GM06990 (cell line): ENCODE measurements at regions not wholly inside any gene's neighbourhood (a gene's known extent, or its start where the extent isn't known, plus 50 kb on each side); places are given as distances from the start of the nearest gene placed in this dataset.

Experiments
- DNase-seq: peaks from one replicate; pipeline ENCODE4 v3.0.0-alpha.2; 2011; ENCODE audit not compliant: insufficient read length; ENCODE audit errors: extremely low read depth
- H3K27me3 ChIP-seq: replicated peaks from 2 replicates; pipeline ENCODE4 v1.6.0; 2011; ENCODE audit warnings: low read length; ENCODE audit not compliant: control insufficient read depth, insufficient read depth
- H3K36me3 ChIP-seq: 2 replicates; pipeline ENCODE4 v1.5.1; 2011; ENCODE audit warnings: low read length; ENCODE audit not compliant: control insufficient read depth, insufficient read depth
- H3K4me3 ChIP-seq: replicated peaks from 2 replicates; pipeline ENCODE4 v1.5.1; 2011; ENCODE audit warnings: low read depth, mild to moderate bottlenecking, control low read depth, low read length
- TF ChIP-seq, protein P1 (sequence below): IDR thresholded peaks from 2 replicates; pipeline ENCODE4 v1.5.1; 2011; ENCODE audit warnings: low read length, control low read depth, mild to moderate bottlenecking, inconsistent platforms; ENCODE audit not compliant: insufficient read depth, poor library complexity, severe bottlenecking

DNA sequence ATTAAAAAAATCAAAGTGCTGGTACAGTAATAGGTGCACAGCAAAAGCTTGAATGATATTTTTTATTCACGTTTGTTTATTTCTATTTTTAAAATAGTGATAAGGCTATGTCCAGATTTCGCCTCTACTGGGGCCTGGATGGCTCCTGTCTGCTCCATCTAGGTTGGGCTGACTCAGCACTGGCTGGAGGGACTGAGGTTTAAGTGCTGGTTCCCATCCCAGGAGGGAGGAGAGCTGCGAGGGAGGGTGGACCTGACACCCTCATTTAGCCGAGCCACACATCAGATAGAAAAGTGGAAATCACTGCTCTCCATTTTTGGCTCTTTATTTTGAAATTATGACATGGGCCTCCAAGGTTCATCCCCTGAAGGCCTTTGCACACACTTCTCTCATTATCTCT is 95.4 kb upstream of the AGBL1 start:
- no peaks in the 10 kb centered on the region; the same call in 1 of the 2 replicates for H3K27me3 ChIP-seq
- no peak overlapping the region for H3K4me3 ChIP-seq
- H3K36me3 ChIP-seq: no peaks in the 10 kb centered on the region
- no peak for DNase-seq
- TF ChIP-seq, protein P1, sequence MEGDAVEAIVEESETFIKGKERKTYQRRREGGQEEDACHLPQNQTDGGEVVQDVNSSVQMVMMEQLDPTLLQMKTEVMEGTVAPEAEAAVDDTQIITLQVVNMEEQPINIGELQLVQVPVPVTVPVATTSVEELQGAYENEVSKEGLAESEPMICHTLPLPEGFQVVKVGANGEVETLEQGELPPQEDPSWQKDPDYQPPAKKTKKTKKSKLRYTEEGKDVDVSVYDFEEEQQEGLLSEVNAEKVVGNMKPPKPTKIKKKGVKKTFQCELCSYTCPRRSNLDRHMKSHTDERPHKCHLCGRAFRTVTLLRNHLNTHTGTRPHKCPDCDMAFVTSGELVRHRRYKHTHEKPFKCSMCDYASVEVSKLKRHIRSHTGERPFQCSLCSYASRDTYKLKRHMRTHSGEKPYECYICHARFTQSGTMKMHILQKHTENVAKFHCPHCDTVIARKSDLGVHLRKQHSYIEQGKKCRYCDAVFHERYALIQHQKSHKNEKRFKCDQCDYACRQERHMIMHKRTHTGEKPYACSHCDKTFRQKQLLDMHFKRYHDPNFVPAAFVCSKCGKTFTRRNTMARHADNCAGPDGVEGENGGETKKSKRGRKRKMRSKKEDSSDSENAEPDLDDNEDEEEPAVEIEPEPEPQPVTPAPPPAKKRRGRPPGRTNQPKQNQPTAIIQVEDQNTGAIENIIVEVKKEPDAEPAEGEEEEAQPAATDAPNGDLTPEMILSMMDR: no peak

- Histone ChIP-seq H3K36me3 (no peaks in the 10 kb centered on the region), H3K4me3 (no peak overlapping the region), H3K27me3 (no peaks in the 10 kb centered on the region; the same call in 1 of the 2 replicates)
- TF ChIP-seq, protein P1: no peak
- DNase-seq: no peak
Observed at GRCh38 chr15:85986116-85986515, 93.6 kb upstream of the AGBL1 start.

- DNase-seq: no peak
- H3K27me3 ChIP-seq: no peaks in the 10 kb centered on the region; the same call in 1 of the 2 replicates
- TF ChIP-seq, protein P1: no peak
- H3K4me3 ChIP-seq: no peak overlapping the region
- H3K36me3 ChIP-seq: no peaks in the 10 kb centered on the region
Observed at GRCh38 chr15:85986741-85987140, 92.9 kb upstream of the AGBL1 start.

DNA sequence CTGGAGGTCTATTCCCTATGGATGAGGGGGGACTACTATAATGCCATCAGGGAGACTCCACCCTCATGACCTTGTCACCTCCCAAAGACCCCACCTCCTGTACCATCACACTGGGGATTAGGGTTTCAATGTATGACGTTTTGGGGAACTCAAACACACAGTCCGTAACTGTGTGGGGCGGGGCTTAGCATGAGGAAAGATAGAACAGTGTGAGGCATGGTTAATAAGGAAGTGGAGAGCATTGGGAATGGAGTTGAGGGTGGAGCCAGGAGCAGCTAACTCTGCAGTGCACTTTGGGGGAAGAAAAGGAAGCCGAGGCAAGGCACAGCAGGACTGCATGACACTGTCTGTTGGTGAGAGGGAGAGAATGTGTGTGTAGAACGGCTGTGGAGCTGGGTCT is 90.9 kb upstream of the AGBL1 start:
- TF ChIP-seq, protein P1: no peak
- H3K4me3 ChIP-seq: no peak overlapping the region
- no peak for DNase-seq
- H3K36me3 ChIP-seq: no peaks in the 10 kb centered on the region
- no peaks in the 10 kb centered on the region; the same call in 1 of the 2 replicates for H3K27me3 ChIP-seq

DNA sequence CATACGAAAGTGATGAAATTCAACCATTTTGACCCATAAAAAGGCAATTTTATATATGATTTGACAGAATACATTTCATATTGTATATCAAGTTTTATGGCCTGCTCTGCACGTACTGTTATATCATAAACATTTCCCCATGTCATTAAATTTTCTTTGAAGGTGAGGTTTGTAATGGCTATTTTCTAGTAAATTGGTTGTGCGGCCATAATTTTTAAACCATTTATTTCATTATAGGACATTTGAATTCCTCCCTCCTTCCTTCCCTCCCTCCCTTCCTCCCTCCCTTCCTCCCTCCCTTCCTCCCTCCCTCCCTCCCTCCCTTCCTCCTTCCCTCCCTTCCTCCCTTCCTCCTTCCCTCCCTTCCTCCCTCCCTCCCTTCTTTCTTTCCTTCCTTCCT is 87.4 kb upstream of the AGBL1 start:
- no peak for DNase-seq
- no peaks in the 10 kb centered on the region for H3K36me3 ChIP-seq
- no peak overlapping the region for H3K4me3 ChIP-seq
- no peaks in the 10 kb centered on the region; the same call in 1 of the 2 replicates for H3K27me3 ChIP-seq
- TF ChIP-seq, protein P1: no peak

DNA sequence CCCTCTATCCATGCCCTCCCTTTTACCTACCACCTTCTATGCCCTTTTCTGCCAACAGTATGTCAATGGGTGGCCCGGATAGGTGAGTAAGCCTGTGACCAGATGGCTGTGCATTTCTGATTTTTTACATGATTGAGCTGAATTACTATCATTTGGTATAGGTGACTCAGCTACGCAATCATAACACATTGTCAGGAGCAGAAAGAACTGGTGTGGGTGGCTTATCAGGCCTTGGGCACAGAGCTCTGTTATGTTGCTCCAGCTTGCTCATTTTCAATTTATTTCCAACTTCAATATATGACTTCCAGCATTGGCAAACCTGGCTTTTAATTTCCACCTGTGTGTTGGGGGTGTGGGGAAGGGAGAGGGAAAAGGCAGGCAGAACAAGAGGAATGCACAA is 86.6 kb upstream of the AGBL1 start:
- no peak overlapping the region for H3K4me3 ChIP-seq
- no peaks in the 10 kb centered on the region for H3K36me3 ChIP-seq
- TF ChIP-seq, protein P1: no peak
- DNase-seq: no peak
- H3K27me3 ChIP-seq: no peaks in the 10 kb centered on the region; the same call in 1 of the 2 replicates
